H1 (cell line): ENCODE measurements at regions not wholly inside any gene's neighbourhood (a gene's known extent, or its start where the extent isn't known, plus 50 kb on each side); places are given as distances from the start of the nearest gene placed in this dataset.

Source experiments
- CTCF ChIA-PET: fragments of 300-600 bp; sonication (Branson Sonifier 250); formaldehyde crosslinking; loops from one replicate; lab custom pipeline; 2021; ENCODE audit not compliant: partially characterized antibody; lab: Charles Lee
- POLR2A ChIA-PET: fragments of 300-600 bp; sonication (Branson Sonifier 250); formaldehyde crosslinking; loops from one replicate; lab custom pipeline; 2021; ENCODE audit warnings: inconsistent platforms; ENCODE audit not compliant: partially characterized antibody; lab: Charles Lee
- DNase-seq, 2 experiments: peaks; one replicate each; pipeline versions ENCODE4 v3.0.0 to v3.0.0-alpha.2; 2010 to 2022; ENCODE audit warnings: low spot score in 2 of 2, low read depth in 1 of 2, mixed read lengths in 1 of 2
- FAIRE-seq: peaks from 2 replicates; lab custom pipeline; 2011; peaks lifted over from hg19 to GRCh38; lab: Jason Lieb, UNC
- H2AFZ ChIP-seq: 2 replicates; pipeline ENCODE4 v1.8.1; 2012; ENCODE audit warnings: low read length, inconsistent platforms
- H2AK5ac ChIP-seq: 2 replicates; pipeline ENCODE4 v1.6.1; 2013; ENCODE audit warnings: low read depth, low read length
- H2BK120ac ChIP-seq: replicated peaks from 2 replicates; pipeline ENCODE3; 2013; ENCODE audit warnings: low read depth, low read length, inconsistent platforms
- H2BK12ac ChIP-seq: 2 replicates; pipeline ENCODE4 v1.6.1; 2013; ENCODE audit warnings: low read depth, low read length
- H2BK15ac ChIP-seq: 2 replicates; pipeline ENCODE4 v1.6.1; 2013; ENCODE audit warnings: low read length
- H2BK20ac ChIP-seq: 2 replicates; pipeline ENCODE4 v1.6.1; 2013; ENCODE audit warnings: low read length
- H2BK5ac ChIP-seq: 2 replicates; pipeline ENCODE4 v1.6.1; 2013; ENCODE audit warnings: low read depth, low read length
- H3K14ac ChIP-seq: 2 replicates; pipeline ENCODE4 v1.6.1; 2013; ENCODE audit warnings: inconsistent platforms; ENCODE audit not compliant: insufficient read length
- H3K18ac ChIP-seq: 2 replicates; pipeline ENCODE4 v1.6.1; 2013; ENCODE audit warnings: low read length; ENCODE audit errors: extremely low read depth
- H3K23ac ChIP-seq: 2 replicates; pipeline ENCODE4 v1.6.1; 2013; ENCODE audit warnings: inconsistent platforms; ENCODE audit not compliant: insufficient read length
- H3K23me2 ChIP-seq: 2 replicates; pipeline ENCODE4 v1.6.1; 2013; ENCODE audit warnings: low read depth, low read length
- H3K27ac ChIP-seq: 2 replicates; pipeline ENCODE4 v1.6.1; 2011; ENCODE audit warnings: low read depth, low read length, inconsistent platforms
- H3K27me3 ChIP-seq, 4 experiments: replicated peaks in 1 of 4; 1 replicate in 1 of 4; 2 replicates in 3 of 4; pipeline versions ENCODE4 v1.6.1 to v1.8.1; 2011 to 2013; ENCODE audit warnings: low read length in 3 of 4, mild to moderate bottlenecking in 3 of 4, inconsistent platforms in 2 of 4, mixed read lengths in 2 of 4, moderate library complexity in 1 of 4; ENCODE audit not compliant: control insufficient read depth in 3 of 4, insufficient read depth in 3 of 4; ENCODE audit errors: extremely low read depth in 1 of 4
- H3K36me3 ChIP-seq, 4 experiments: 2 replicates each; pipeline versions ENCODE4 v1.6.1 to v1.8.1; 2011 to 2013; ENCODE audit warnings: mild to moderate bottlenecking in 4 of 4, low read length in 3 of 4, moderate library complexity in 2 of 4, control low read depth in 1 of 4, inconsistent platforms in 1 of 4; ENCODE audit not compliant: insufficient read depth in 4 of 4, control insufficient read depth in 2 of 4
- H3K4ac ChIP-seq: replicated peaks from 2 replicates; pipeline ENCODE3; 2013; ENCODE audit warnings: low read length, low read depth, mixed read lengths, inconsistent platforms; ENCODE audit not compliant: insufficient read length
- H3K4me1 ChIP-seq, 4 experiments: replicated peaks in 1 of 4; 1 replicate in 1 of 4; 2 replicates in 3 of 4; pipeline versions ENCODE4 v1.6.1 to v1.8.1; 2011 to 2013; ENCODE audit warnings: low read length in 3 of 4, inconsistent platforms in 2 of 4, mixed read lengths in 1 of 4; ENCODE audit not compliant: insufficient read depth in 4 of 4, control insufficient read depth in 3 of 4
- H3K4me2 ChIP-seq, 2 experiments: 2 replicates each; pipeline versions ENCODE4 v1.6.1 to v1.8.1; 2011 to 2013; ENCODE audit warnings: low read depth in 2 of 2, low read length in 2 of 2, control low read depth in 1 of 2, inconsistent platforms in 1 of 2, mild to moderate bottlenecking in 1 of 2; ENCODE audit not compliant: insufficient read depth in 1 of 2
- H3K4me3 ChIP-seq, 4 experiments: fragments of 200-600, 300-600 bp in 1 of 4; sonication (generic), shearing (Covaris generic), sonication (Bioruptor Twin) in 1 of 4; 2 replicates each; pipeline versions ENCODE4 v1.5.1 to v1.8.1; 2011 to 2016; ENCODE audit warnings: low read length in 4 of 4, low read depth in 3 of 4, control low read depth in 2 of 4, inconsistent platforms in 2 of 4, mild to moderate bottlenecking in 2 of 4, mixed read lengths in 1 of 4, moderate library complexity in 1 of 4; ENCODE audit not compliant: insufficient read depth in 2 of 4; ENCODE audit errors: extremely low read depth in 1 of 4
- H3K56ac ChIP-seq: replicated peaks from 2 replicates; pipeline ENCODE3; 2013; ENCODE audit warnings: low read depth, mild to moderate bottlenecking, mixed read lengths, low read length, inconsistent platforms; ENCODE audit not compliant: insufficient read length
- H3K79me1 ChIP-seq: 2 replicates; pipeline ENCODE4 v1.6.1; 2013; ENCODE audit warnings: low read depth, low read length, control low read depth
- H3K79me2 ChIP-seq, 2 experiments: 2 replicates each; pipeline versions ENCODE4 v1.6.1 to v1.8.1; 2012 to 2013; ENCODE audit warnings: low read length in 2 of 2, mild to moderate bottlenecking in 2 of 2, inconsistent platforms in 1 of 2; ENCODE audit not compliant: insufficient read depth in 2 of 2, control insufficient read depth in 1 of 2
- H3K9ac ChIP-seq, 4 experiments: replicated peaks in 1 of 4; 1 replicate in 1 of 4; 2 replicates in 3 of 4; pipeline versions ENCODE4 v1.6.1 to v1.8.1; 2011 to 2013; ENCODE audit warnings: low read depth in 3 of 4, low read length in 3 of 4, control low read depth in 2 of 4, mild to moderate bottlenecking in 2 of 4, moderate library complexity in 2 of 4, inconsistent platforms in 1 of 4; ENCODE audit errors: extremely low read depth in 1 of 4
- H3K9me3 ChIP-seq, 2 experiments: 2 replicates each; pipeline versions ENCODE4 v1.6.1 to v1.8.1; 2012 to 2013; ENCODE audit warnings: mild to moderate bottlenecking in 2 of 2, moderate library complexity in 2 of 2, control low read depth in 1 of 2, inconsistent platforms in 1 of 2, low read depth in 1 of 2, low read length in 1 of 2, mixed read lengths in 1 of 2; ENCODE audit not compliant: insufficient read depth in 2 of 2
- H4K20me1 ChIP-seq, 2 experiments: replicated peaks in 1 of 2; 2 replicates each; pipeline versions ENCODE3 to v1.8.1; 2011 to 2013; ENCODE audit warnings: inconsistent platforms in 2 of 2, low read length in 2 of 2, mild to moderate bottlenecking in 1 of 2; ENCODE audit not compliant: insufficient read depth in 2 of 2, control insufficient read depth in 1 of 2
- H4K5ac ChIP-seq: 2 replicates; pipeline ENCODE4 v1.6.1; 2013; ENCODE audit warnings: low read length, low read depth, mixed read lengths, inconsistent platforms; ENCODE audit not compliant: insufficient read length
- H4K8ac ChIP-seq: 2 replicates; pipeline ENCODE4 v1.8.0; 2013; ENCODE audit warnings: mild to moderate bottlenecking, moderate library complexity, low read length, inconsistent platforms; ENCODE audit not compliant: insufficient read depth; ENCODE audit errors: extremely low read depth
- H4K91ac ChIP-seq: replicated peaks from 2 replicates; pipeline ENCODE3; 2013; ENCODE audit warnings: low read length, mixed read lengths, inconsistent platforms; ENCODE audit not compliant: insufficient read length
- CBX8 ChIP-seq: fragments of 300-800, 300-1000 bp; sonication (generic); IDR thresholded peaks from 2 replicates; pipeline ENCODE4 v1.7.1; 2016; ENCODE audit warnings: low read depth, low read length, borderline replicate concordance
- CREB1 ChIP-seq: IDR thresholded peaks from 2 replicates; pipeline ENCODE4 v1.6.1; 2012; ENCODE audit warnings: inconsistent platforms
- KDM5A ChIP-seq: fragments of 200-600 bp; IDR thresholded peaks from 2 replicates; pipeline ENCODE4 v1.7.1; 2012; ENCODE audit warnings: mild to moderate bottlenecking, low read length, inconsistent platforms, mixed read lengths
- POLR2A ChIP-seq, 2 experiments: IDR thresholded peaks; 1 replicate in 1 of 2; 2 replicates in 1 of 2; pipeline ENCODE4 v1.6.1; 2011; ENCODE audit warnings: low read depth in 2 of 2, low read length in 2 of 2, mild to moderate bottlenecking in 2 of 2; ENCODE audit errors: control extremely low read depth in 1 of 2
- RAD21 ChIP-seq, 2 experiments: IDR thresholded peaks in 1 of 2; conservative IDR thresholded peaks in 1 of 2; 2 replicates each; pipeline ENCODE4 v1.6.1; 2011; ENCODE audit warnings: low read depth in 2 of 2, low read length in 2 of 2, improper control_type of control experiment in 1 of 2, inconsistent platforms in 1 of 2, mild to moderate bottlenecking in 1 of 2, moderate library complexity in 1 of 2
- SP2 ChIP-seq: IDR thresholded peaks from 2 replicates; pipeline ENCODE4 v1.6.1; 2012; ENCODE audit warnings: mild to moderate bottlenecking, low read length, inconsistent platforms
- SP4 ChIP-seq: IDR thresholded peaks from 2 replicates; pipeline ENCODE4 v1.6.1; 2012; ENCODE audit warnings: low read length, inconsistent platforms
- TAF1 ChIP-seq: IDR thresholded peaks from 2 replicates; pipeline ENCODE4 v1.6.1; 2011; ENCODE audit warnings: mild to moderate bottlenecking, low read depth, low read length
- USF2 ChIP-seq: IDR thresholded peaks from 2 replicates; pipeline ENCODE4 v1.6.1; 2011; ENCODE audit warnings: low read length, improper control_type of control experiment
- WGBS, 2 experiments: shearing (Covaris generic) in 1 of 2; methylation state at CpG; one replicate each; pipeline versions ENCODE4 v1.1.6 to v1.1.7; 2013 to 2015; ENCODE audit warnings: low lambda C conversion rate in 2 of 2, mixed read lengths in 2 of 2, inconsistent platforms in 1 of 2, low coverage in 1 of 2, missing lambda C conversion rate in 1 of 2; ENCODE audit not compliant: insufficient replicate concordance in 2 of 2, insufficient coverage in 1 of 2, insufficient read length in 1 of 2; ENCODE audit errors: extremely low coverage in 1 of 2, missing lambda C conversion rate in 1 of 2; 5-methylcytosine and 5-hydroxymethylcytosine counted together

GRCh38 chr5:164742025-164742424 is 1236.6 kb downstream of the MAT2B start:
- Histone ChIP-seq H3K56ac (no peak overlapping the region), H2BK20ac (no peak overlapping the region), H2BK120ac (no peak overlapping the region), H3K4me1 (no peaks in the 10 kb centered on the region), H3K14ac (no peak overlapping the region), H4K8ac (no peak overlapping the region), H3K79me1 (no peaks in the 10 kb centered on the region), H2AK5ac (no peak overlapping the region), H3K27ac (no peak overlapping the region), H2BK12ac (no peak overlapping the region), H3K4ac (no peak overlapping the region), H3K9ac (no peak overlapping the region), H3K79me2 (no peaks in the 10 kb centered on the region), H3K4me2 (no peak overlapping the region), H3K27me3 (peaks cover 0 to 1% (median 0%) of the 10 kb centered on the region in 4 experiments; a peak in 1 of 7 replicates), H2AFZ (no peak overlapping the region), H3K36me3 (no peaks in the 10 kb centered on the region), H3K18ac (no peak overlapping the region), H2BK15ac (no peak overlapping the region), H3K4me3 (no peak overlapping the region), H4K20me1 (no peaks in the 10 kb centered on the region), H3K23ac (no peak overlapping the region), H3K9me3 (no peaks in the 10 kb centered on the region), H4K91ac (no peak overlapping the region), H4K5ac (no peak overlapping the region), H2BK5ac (no peak overlapping the region), H3K23me2 (no peaks in the 10 kb centered on the region)
- WGBS, 2 experiments = 89% methylated on average over 5 of the region's 5 CpGs; no CpG with 5 or more reads in 1 of the 2 experiments
- no peak for DNase-seq
- FAIRE-seq = no peak
- ChIA-PET POLR2A (no interaction called here), CTCF (no interaction called here)
- no peak for TF ChIP-seq KDM5A
- no peak for TF ChIP-seq CBX8
- no peak for TF ChIP-seq CREB1
- TF ChIP-seq USF2 = no peak
- no peak for TF ChIP-seq TAF1
- no peak for TF ChIP-seq SP4
- no peak for TF ChIP-seq POLR2A (IDR thresholded peaks at IDR 0.05; ENCODE audit: control extremely low read depth in 1 of 2, low read depth in 2 of 2, low read length in 2 of 2)
- TF ChIP-seq RAD21 (IDR thresholded peaks at IDR 0.05 in 1 of 2, conservative IDR thresholded peaks at IDR 0.05 in 1 of 2; ENCODE audit: low read depth in 2 of 2, low read length in 2 of 2) = no peak
- no peak for TF ChIP-seq SP2
